Muscle layer of duodenum (tissue), 2 donors: ENCODE measurements at regions not wholly inside any gene's neighbourhood (a gene's known extent, or its start where the extent isn't known, plus 50 kb on each side); places are given as distances from the start of the nearest gene placed in this dataset.
"Not testable (repeated sequence)": the region's sequence is repeated elsewhere in the genome, so short reads cannot be mapped to it uniquely, and the experiment has no call there.

ENCODE experiments used
- H3K27ac ChIP-seq: one replicate; pipeline ENCODE4 v1.7.0; 2013; ENCODE audit warnings: mild to moderate bottlenecking, low read length
- H3K27me3 ChIP-seq: one replicate; pipeline ENCODE4 v1.7.0; 2013; ENCODE audit warnings: low read depth, mild to moderate bottlenecking, control low read depth, low read length
- H3K36me3 ChIP-seq, 2 donors: one replicate each; pipeline ENCODE4 v1.7.0; 2013; ENCODE audit warnings: low read length in 2 of 2, control low read depth in 1 of 2, mild to moderate bottlenecking in 1 of 2; ENCODE audit not compliant: insufficient read depth in 2 of 2, control insufficient read depth in 1 of 2
- H3K4me1 ChIP-seq, 2 donors: one replicate each; pipeline ENCODE4 v1.7.0; 2013; ENCODE audit warnings: low read length in 2 of 2, mild to moderate bottlenecking in 2 of 2, control low read depth in 1 of 2, moderate library complexity in 1 of 2; ENCODE audit not compliant: insufficient read depth in 2 of 2, control insufficient read depth in 1 of 2
- H3K4me3 ChIP-seq, 2 donors: one replicate each; pipeline ENCODE4 v1.7.0; 2013; ENCODE audit warnings: low read length in 2 of 2, low read depth in 1 of 2, mild to moderate bottlenecking in 1 of 2
- H3K9me3 ChIP-seq, 2 donors: one replicate each; pipeline ENCODE4 v1.7.0; 2013; ENCODE audit warnings: low read length in 2 of 2, control low read depth in 1 of 2, mild to moderate bottlenecking in 1 of 2; ENCODE audit not compliant: control insufficient read depth in 1 of 2
- donor health status: healthy.

- Histone ChIP-seq H3K4me3 (peak overlapping the region in 1 of 2 donors; percentile 37), H3K27me3 (no peaks in the 10 kb centered on the region), H3K4me1 (no peaks in the 10 kb centered on the region), H3K27ac (no peak overlapping the region), H3K9me3 (no peaks in the 10 kb centered on the region), H3K36me3 (no peaks in the 10 kb centered on the region)
Measured at GRCh38 chr18:6537475-6537874, 122.8 kb upstream of the L3MBTL4 start.

DNA sequence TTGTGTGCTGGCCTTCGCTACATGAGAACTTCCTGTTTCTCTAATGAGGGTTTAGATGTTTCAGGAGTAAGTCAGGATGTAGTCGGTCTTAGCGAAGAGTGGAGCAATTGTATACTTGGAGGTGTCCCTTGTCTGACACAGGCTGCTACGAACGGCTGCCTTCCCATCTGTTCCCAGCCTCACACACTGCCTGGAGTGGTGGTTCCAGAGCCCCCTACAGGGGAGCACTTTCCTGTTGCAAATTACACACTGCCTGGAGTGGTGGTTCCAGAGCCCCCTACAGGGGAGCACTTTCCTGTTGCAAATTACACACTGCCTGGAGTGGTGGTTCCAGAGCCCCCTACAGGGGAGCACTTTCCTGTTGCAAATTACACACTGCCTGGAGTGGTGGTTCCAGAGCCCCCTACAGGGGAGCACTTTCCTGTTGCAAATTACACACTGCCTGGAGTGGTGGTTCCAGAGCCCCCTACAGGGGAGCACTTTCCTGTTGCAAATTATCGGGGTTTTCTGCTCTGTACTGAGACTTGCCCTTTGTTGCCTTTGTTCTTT lies 126.5 kb upstream of the L3MBTL4 start:
- not testable (repeated sequence) for H3K4me1 ChIP-seq, H3K27ac ChIP-seq, H3K9me3 ChIP-seq, H3K27me3 ChIP-seq, H3K4me3 ChIP-seq, H3K36me3 ChIP-seq

DNA sequence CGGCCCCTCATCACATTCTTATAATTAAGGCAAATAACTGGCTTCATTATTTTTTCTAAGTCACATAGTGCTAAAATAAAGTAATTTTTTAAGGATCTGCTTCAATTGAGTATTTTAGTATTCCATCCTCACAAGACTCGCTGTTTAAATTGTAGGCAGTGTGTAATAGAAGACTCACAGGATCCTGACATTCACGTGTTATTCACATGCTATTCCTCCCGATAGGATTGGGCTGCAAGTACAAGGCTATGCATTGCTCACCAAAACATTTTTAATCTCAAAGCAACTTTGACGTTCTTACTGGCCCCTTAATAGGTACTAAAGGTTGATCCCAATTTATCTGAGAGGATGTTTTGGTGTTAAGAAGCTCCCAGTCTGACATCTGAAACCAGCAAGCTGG lies 127.6 kb upstream of the L3MBTL4 start:
- Histone ChIP-seq H3K4me1 (no peaks in the 10 kb centered on the region), H3K27ac (no peak overlapping the region), H3K4me3 (no peak overlapping the region), H3K9me3 (no peaks in the 10 kb centered on the region), H3K27me3 (no peaks in the 10 kb centered on the region), H3K36me3 (no peaks in the 10 kb centered on the region)

DNA sequence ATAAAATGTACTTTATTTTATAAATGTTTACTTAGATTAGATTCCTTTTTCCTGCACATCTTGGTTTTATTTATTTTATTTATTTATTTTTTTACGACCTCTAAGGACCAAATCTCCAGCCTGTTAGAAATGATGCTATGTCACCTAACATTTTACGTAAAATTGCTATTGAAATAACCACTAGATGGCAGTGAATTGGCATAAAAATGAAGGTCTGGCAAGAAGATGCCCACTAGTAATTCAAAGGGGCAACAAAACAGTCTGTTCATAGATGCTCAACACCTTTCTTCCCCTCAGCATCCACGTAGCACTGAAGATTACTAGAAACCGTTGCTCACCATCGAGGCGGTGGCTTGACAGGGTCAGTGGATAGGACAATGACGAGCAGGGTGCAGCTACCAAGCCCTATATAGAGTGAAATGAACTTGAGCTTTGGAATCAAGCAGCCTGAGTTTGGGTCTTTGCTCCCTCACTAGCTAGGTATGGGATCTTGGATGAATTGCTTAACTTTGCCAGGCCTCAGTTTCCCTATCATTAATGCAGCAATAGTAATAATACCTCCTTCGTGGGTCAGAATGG lies 128.7 kb upstream of the L3MBTL4 start:
- Histone ChIP-seq H3K27ac (no peak overlapping the region), H3K9me3 (no peaks in the 10 kb centered on the region), H3K27me3 (no peaks in the 10 kb centered on the region), H3K4me1 (no peaks in the 10 kb centered on the region), H3K4me3 (no peak overlapping the region), H3K36me3 (no peaks in the 10 kb centered on the region)

GRCh38 chr18:6546229-6546628 lies 131.5 kb upstream of the L3MBTL4 start:
- no peak overlapping the region for H3K4me3 ChIP-seq
- no peaks in the 10 kb centered on the region for H3K9me3 ChIP-seq
- no peaks in the 10 kb centered on the region for H3K27me3 ChIP-seq
- no peaks in the 10 kb centered on the region for H3K36me3 ChIP-seq
- H3K27ac ChIP-seq, result no peak overlapping the region
- H3K4me1 ChIP-seq, result no peaks in the 10 kb centered on the region

DNA sequence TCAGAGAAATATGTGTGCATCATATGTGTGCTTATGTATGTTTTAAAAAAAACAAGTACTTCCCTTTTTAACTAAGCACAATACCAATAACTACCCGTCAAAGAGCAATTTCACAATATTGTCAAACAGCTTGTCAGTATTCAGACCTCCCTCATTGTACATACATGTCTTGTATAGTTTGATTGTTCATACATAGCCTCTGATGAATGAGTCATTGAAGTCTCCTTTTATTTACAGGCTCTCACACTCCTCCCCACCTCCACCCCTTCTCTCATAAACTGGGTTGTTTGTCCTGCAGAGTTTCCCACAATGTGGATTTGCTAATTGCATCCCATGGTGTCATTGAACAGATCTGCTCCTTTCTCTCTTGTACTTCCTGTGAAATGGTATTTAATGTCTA lies 132.8 kb upstream of the L3MBTL4 start:
- Histone ChIP-seq H3K27ac (no peak overlapping the region), H3K36me3 (no peaks in the 10 kb centered on the region), H3K4me1 (no peaks in the 10 kb centered on the region), H3K27me3 (no peaks in the 10 kb centered on the region), H3K4me3 (no peak overlapping the region), H3K9me3 (no peaks in the 10 kb centered on the region)

- no peak overlapping the region for H3K4me3 ChIP-seq
- no peak overlapping the region for H3K27ac ChIP-seq
- H3K27me3 ChIP-seq, result no peaks in the 10 kb centered on the region
Measured at GRCh38 chr18:6553234-6553900, 138.7 kb upstream of the L3MBTL4 start.

DNA sequence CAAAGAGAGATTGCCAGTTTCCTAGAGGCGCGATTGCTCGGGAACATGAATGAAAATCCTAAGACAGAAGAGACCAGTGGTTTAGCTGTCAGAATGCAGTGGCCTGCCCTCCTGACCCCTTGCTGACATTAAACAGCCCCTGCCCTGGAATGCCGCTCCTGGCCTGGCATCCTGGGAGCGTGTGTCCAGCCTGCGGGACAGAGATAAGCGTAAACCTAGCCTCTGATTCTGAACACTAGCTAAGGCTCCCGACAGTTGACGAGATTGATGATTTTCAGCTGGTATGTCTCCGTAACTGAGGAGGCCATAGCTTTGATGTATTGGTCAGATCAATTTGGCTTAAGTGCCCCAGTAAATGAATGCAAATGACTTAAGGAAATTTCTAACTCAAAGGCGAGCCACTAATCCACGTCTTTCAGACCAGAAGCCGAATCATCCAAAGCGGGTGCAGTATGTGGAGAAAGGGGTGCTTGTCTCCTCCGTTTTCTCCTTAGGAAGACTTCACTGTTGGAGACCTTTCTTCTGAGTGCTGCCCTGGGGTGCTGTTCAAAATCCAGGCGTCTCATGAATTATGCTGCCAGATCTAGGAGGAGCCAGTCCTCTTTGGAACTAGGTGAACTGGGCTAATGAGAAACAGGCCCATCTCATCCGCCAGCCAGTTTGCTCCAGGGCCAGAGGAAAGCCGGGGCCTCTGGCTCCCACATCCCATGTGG lies 142.5 kb upstream of the L3MBTL4 start:
- no peak overlapping the region for H3K4me3 ChIP-seq
- no peak overlapping the region for H3K27ac ChIP-seq
- no peaks in the 10 kb centered on the region for H3K9me3 ChIP-seq
- H3K4me1 ChIP-seq, result no peaks in the 10 kb centered on the region
- H3K36me3 ChIP-seq, result no peaks in the 10 kb centered on the region
- H3K27me3 ChIP-seq, result no peaks in the 10 kb centered on the region

More at GRCh38 chr18:6553234-6553900, 138.7 kb upstream of the L3MBTL4 start:
- Histone ChIP-seq H3K36me3 (no peaks in the 10 kb centered on the region), H3K4me1 (no peaks in the 10 kb centered on the region), H3K9me3 (no peaks in the 10 kb centered on the region)

DNA sequence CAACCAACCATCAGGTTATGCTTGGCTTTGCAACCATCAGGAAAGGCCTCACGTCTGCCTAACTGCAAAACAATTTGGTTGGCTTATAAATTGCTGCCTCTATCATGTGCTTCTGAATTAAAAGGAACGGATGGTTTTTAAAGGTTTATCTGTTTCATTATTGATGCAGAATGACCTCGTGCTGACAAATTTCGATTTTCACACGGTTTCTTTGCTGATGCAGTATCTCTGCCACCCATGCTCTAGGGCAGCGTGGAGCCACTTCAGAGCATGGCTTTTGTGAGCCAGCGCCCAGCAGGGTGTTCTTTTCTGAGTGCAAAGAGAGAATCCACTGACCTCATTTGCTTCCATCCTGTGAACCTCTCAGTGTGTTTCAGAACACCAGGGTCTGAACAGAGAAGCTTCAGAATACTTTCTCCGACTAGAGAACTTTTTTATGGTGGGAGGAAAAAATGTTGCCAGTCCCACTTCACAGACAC lies 143.1 kb upstream of the L3MBTL4 start:
- Histone ChIP-seq H3K36me3 (no peaks in the 10 kb centered on the region), H3K4me3 (no peak overlapping the region), H3K27me3 (no peaks in the 10 kb centered on the region), H3K4me1 (no peaks in the 10 kb centered on the region), H3K27ac (no peak overlapping the region), H3K9me3 (no peaks in the 10 kb centered on the region)

- Histone ChIP-seq H3K4me1 (no peaks in the 10 kb centered on the region), H3K27ac (no peak overlapping the region), H3K36me3 (no peaks in the 10 kb centered on the region), H3K9me3 (no peaks in the 10 kb centered on the region), H3K27me3 (no peaks in the 10 kb centered on the region), H3K4me3 (no peak overlapping the region)
Measured at GRCh38 chr18:6558446-6559156, 143.9 kb upstream of the L3MBTL4 start.

DNA sequence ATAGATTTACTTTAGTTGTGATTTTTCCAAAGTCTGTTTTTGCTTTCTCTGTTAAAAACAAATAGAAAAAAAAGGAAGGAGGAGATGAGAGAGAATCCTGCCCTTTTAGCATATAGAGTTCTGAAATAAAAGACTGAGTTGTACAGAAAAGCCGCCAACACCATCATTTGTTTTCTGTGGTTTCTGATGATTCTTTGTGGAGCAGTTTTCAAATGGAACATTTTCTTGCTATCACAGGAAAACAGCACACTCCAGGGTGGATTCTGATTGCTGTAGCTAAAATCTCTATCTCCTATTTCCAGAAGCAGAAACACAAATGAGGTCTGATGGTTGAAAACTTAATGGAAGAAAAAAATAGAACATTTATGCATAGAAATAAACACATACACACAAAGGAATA lies 144.6 kb upstream of the L3MBTL4 start:
- Histone ChIP-seq H3K36me3 (no peaks in the 10 kb centered on the region), H3K4me3 (no peak overlapping the region), H3K27me3 (no peaks in the 10 kb centered on the region), H3K4me1 (no peaks in the 10 kb centered on the region), H3K27ac (no peak overlapping the region), H3K9me3 (no peaks in the 10 kb centered on the region)
